Spinal cord (tissue), 9 donors: ENCODE measurements at regions not wholly inside any gene's neighbourhood (a gene's known extent, or its start where the extent isn't known, plus 50 kb on each side); places are given as distances from the start of the nearest gene placed in this dataset.

Experiments
- DNase-seq, 6 donors: peaks; one replicate each; pipeline versions ENCODE4 v3.0.0 to v3.0.0-alpha.2; 2013 to 2015; ENCODE audit warnings: low spot score in 6 of 6, low read depth in 4 of 6
- H3K27ac ChIP-seq: one replicate; pipeline ENCODE4 v1.5.1; 2013; ENCODE audit warnings: low read depth, low read length, control low read depth
- H3K27me3 ChIP-seq: one replicate; pipeline ENCODE4 v1.6.1; 2013; ENCODE audit warnings: low read length; ENCODE audit not compliant: control insufficient read depth, insufficient read depth
- H3K36me3 ChIP-seq: one replicate; pipeline ENCODE4 v1.6.1; 2013; ENCODE audit warnings: low read length; ENCODE audit not compliant: control insufficient read depth, insufficient read depth
- H3K4me1 ChIP-seq: one replicate; pipeline ENCODE4 v1.6.1; 2013; ENCODE audit warnings: low read length; ENCODE audit not compliant: control insufficient read depth, insufficient read depth
- H3K4me3 ChIP-seq: one replicate; pipeline ENCODE4 v1.5.1; 2013; ENCODE audit warnings: low read depth, low read length, control low read depth
- H3K9me3 ChIP-seq: one replicate; pipeline ENCODE4 v1.6.1; 2013; ENCODE audit warnings: low read length; ENCODE audit not compliant: control insufficient read depth, insufficient read depth
- WGBS: methylation state at CpG from one replicate; pipeline ENCODE4 v1.1.5; 2013; ENCODE audit warnings: missing lambda C conversion rate; ENCODE audit not compliant: insufficient coverage; 5-methylcytosine and 5-hydroxymethylcytosine counted together
- donor health status: healthy.

DNA sequence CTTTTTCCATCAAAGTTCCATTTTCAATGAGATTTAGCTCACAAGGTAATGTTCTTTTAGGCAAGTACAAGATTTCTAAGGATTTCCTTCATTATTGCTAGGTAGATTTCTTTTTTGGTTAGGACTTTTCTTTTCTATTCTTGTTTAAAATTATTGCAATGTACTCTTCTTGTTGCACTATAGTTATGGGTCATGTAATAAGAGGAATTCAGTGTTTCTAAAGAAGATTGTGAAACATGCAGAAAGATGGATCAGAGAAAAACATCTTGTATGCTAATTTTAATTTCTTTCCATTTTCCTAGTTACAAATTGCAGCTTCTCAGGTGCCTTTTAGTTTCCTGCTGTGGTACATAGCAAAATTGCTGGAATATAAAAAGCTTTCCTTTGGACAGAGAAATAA, 56.1 kb downstream of the BTG1 start:
- H3K9me3 ChIP-seq = no peaks in the 10 kb centered on the region
- no peaks in the 10 kb centered on the region for H3K4me1 ChIP-seq
- H3K27me3 ChIP-seq = no peaks in the 10 kb centered on the region
- no peak for DNase-seq
- H3K27ac ChIP-seq = no peak overlapping the region
- H3K4me3 ChIP-seq = no peak overlapping the region
- H3K36me3 ChIP-seq = no peaks in the 10 kb centered on the region

- Histone ChIP-seq H3K27ac (no peak overlapping the region), H3K4me1 (no peaks in the 10 kb centered on the region), H3K27me3 (no peaks in the 10 kb centered on the region), H3K36me3 (no peaks in the 10 kb centered on the region), H3K4me3 (no peak overlapping the region), H3K9me3 (no peaks in the 10 kb centered on the region)
- no peak for DNase-seq
- WGBS = 85% methylated on average over 2 of the region's 2 CpGs
These were observed 56.8 kb downstream of the BTG1 start for GRCh38 chr12:92088805-92089204.

DNA sequence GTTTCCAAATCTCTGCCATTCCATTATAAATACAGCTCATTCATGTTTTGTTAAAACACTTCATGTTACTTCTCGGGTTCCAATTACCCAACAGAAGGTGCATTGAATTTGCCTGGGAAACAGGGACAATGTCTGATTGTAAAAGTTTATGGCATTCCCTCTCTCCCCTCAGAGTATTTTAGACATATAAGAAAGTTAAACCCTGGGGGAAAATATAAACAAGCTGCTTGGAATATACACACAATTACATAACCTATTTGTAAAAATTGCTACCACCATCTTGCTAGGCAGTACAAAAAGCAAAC, 60.0 kb downstream of the BTG1 start:
- no peaks in the 10 kb centered on the region for H3K27me3 ChIP-seq
- H3K4me1 ChIP-seq = no peaks in the 10 kb centered on the region
- WGBS = no CpG with 5 or more reads among the region's 1 CpG
- H3K9me3 ChIP-seq = no peaks in the 10 kb centered on the region
- H3K36me3 ChIP-seq = no peaks in the 10 kb centered on the region
- no peak overlapping the region for H3K27ac ChIP-seq
- no peak for DNase-seq
- H3K4me3 ChIP-seq = no peak overlapping the region

GRCh38 chr12:92085040-92085735, 60.5 kb downstream of the BTG1 start:
- Histone ChIP-seq H3K27me3 (no peaks in the 10 kb centered on the region), H3K4me1 (no peaks in the 10 kb centered on the region), H3K4me3 (no peak overlapping the region), H3K27ac (peak overlapping the region; percentile 43), H3K9me3 (no peaks in the 10 kb centered on the region), H3K36me3 (no peaks in the 10 kb centered on the region)
- 50% methylated on average over 1 of the region's 3 CpGs for WGBS
- peak in 1 of 6 donors; percentile 53 for DNase-seq

DNA sequence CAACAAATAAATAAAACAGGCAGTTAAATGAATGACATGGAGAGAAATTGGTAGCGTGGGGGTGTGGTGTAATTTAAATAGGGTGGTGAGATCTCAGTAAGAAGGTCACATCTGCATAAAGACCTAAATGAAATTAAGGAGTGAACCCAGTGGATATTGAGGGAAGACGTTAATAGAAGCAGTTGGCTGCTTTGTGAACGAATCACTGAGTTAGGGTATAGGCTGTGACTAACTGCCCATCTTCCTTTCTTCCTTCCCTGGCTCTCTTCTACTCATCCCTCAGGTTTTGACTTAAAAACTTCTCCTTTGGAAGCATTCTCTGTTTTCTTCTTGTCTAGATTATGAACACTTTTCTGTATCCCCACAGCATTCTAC, 64.7 kb downstream of the BTG1 start:
- no peaks in the 10 kb centered on the region for H3K4me1 ChIP-seq
- WGBS = 100% methylated on average over 1 of the region's 3 CpGs
- H3K27ac ChIP-seq = no peak overlapping the region
- no peak for DNase-seq
- H3K36me3 ChIP-seq = no peaks in the 10 kb centered on the region
- no peak overlapping the region for H3K4me3 ChIP-seq
- no peaks in the 10 kb centered on the region for H3K27me3 ChIP-seq
- H3K9me3 ChIP-seq = no peaks in the 10 kb centered on the region

DNA sequence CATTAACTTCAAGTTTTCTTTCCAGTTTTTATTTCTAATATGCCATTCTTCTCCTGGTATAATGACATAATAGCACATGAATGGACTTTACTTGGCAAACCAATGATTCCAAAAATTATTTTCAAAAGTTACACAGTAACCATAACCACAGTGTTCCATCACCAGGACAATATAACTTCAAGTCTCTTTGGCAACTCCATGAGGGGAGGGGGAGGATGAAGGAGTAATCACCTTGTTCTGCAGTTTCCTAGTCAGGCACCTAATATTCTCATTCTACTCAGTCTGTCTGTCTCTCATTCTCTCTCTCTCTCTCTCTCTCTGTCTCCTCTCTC, 66.6 kb downstream of the BTG1 start:
- H3K9me3 ChIP-seq = no peaks in the 10 kb centered on the region
- no peaks in the 10 kb centered on the region for H3K4me1 ChIP-seq
- DNase-seq = no peak
- H3K27me3 ChIP-seq = no peaks in the 10 kb centered on the region
- no peak overlapping the region for H3K27ac ChIP-seq
- no peak overlapping the region for H3K4me3 ChIP-seq
- H3K36me3 ChIP-seq = no peaks in the 10 kb centered on the region

DNA sequence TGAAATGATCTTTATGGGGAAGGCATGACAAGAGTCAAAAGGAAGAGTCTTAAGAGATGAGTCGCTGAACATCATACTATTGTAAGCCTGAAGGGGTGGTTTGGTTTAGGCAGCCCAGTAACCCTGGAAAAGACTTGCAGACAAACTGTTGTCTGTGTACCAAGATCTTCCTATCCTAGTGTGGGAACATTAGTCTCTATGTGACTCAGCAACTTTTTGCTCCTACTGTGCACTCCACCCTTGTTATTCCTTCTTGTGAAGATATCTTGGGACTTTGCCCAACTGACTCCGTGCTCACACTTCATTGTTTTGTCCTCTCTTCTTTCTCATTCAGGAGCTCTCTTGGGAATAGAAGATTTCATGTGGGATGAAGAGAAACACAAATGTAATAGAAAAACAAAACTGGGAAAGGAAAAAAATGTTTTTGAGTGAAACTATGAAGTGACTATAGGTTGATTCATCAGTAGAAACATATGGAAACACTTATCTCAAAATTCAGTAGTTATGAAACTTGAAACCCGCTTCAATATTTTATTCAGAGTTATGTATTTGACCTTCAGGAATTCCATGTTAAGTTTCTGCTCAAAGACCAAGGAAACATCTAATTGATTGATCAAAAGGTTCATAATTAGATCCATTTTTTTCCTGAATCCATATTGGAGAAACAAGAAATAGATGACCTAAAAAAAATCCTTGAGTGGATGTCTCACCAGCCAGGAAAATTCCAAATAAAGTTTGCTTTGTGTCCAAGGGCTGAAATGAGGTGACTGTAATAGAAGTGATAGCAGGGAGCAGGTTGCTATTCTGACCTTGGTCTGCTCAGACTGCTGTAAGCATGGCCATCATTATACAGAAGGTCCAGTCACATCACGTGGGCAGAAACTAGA, 67.2 kb downstream of the BTG1 start:
- WGBS = 80% methylated on average over 1 of the region's 4 CpGs
- Histone ChIP-seq H3K4me1 (no peaks in the 10 kb centered on the region), H3K4me3 (no peak overlapping the region), H3K27me3 (no peaks in the 10 kb centered on the region), H3K9me3 (no peaks in the 10 kb centered on the region), H3K27ac (peak overlapping the region; percentile 34), H3K36me3 (no peaks in the 10 kb centered on the region)
- peak in 1 of 6 donors; percentile 55 for DNase-seq

- DNase-seq = no peak
- Histone ChIP-seq H3K27ac (no peak overlapping the region), H3K4me3 (no peak overlapping the region), H3K36me3 (no peaks in the 10 kb centered on the region), H3K4me1 (no peaks in the 10 kb centered on the region), H3K27me3 (no peaks in the 10 kb centered on the region), H3K9me3 (no peaks in the 10 kb centered on the region)
- 92% methylated on average over 1 of the region's 1 CpG for WGBS
These were observed 68.1 kb downstream of the BTG1 start for GRCh38 chr12:92077530-92077929.

GRCh38 chr12:92076101-92076500, 69.5 kb downstream of the BTG1 start:
- H3K4me3 ChIP-seq = no peak overlapping the region
- H3K27me3 ChIP-seq = no peaks in the 10 kb centered on the region
- H3K4me1 ChIP-seq = no peaks in the 10 kb centered on the region
- no peak overlapping the region for H3K27ac ChIP-seq
- DNase-seq = no peak
- no peaks in the 10 kb centered on the region for H3K9me3 ChIP-seq
- H3K36me3 ChIP-seq = no peaks in the 10 kb centered on the region

GRCh38 chr12:92075425-92075914, 70.2 kb downstream of the BTG1 start:
- no peaks in the 10 kb centered on the region for H3K27me3 ChIP-seq
- no peaks in the 10 kb centered on the region for H3K36me3 ChIP-seq
- no peaks in the 10 kb centered on the region for H3K9me3 ChIP-seq
- H3K27ac ChIP-seq = no peak overlapping the region
- H3K4me1 ChIP-seq = no peaks in the 10 kb centered on the region
- peak in 2 of 6 donors; percentile 43 to 54 for DNase-seq
- 58% methylated on average over 2 of the region's 2 CpGs for WGBS
- H3K4me3 ChIP-seq = no peak overlapping the region
